Osteoblast (primary cell): ENCODE measurements at regions not wholly inside any gene's neighbourhood (a gene's known extent, or its start where the extent isn't known, plus 50 kb on each side); places are given as distances from the start of the nearest gene placed in this dataset.

Experiments
- DNase-seq: peaks from one replicate; pipeline ENCODE4 v3.0.0; 2011; ENCODE audit warnings: low spot score, mixed read lengths; ENCODE audit not compliant: insufficient read length; ENCODE audit errors: missing footprints
- H2AFZ ChIP-seq: 2 replicates; pipeline ENCODE4 v1.6.0; 2011; ENCODE audit warnings: mild to moderate bottlenecking, low read length
- H3K27ac ChIP-seq: 2 replicates; pipeline ENCODE4 v1.5.1; 2011; ENCODE audit warnings: mild to moderate bottlenecking, low read depth, low read length, moderate library complexity
- H3K27me3 ChIP-seq: 2 replicates; pipeline ENCODE4 v1.6.0; 2012; ENCODE audit warnings: mild to moderate bottlenecking, control low read depth, inconsistent platforms, low read length, moderate library complexity; ENCODE audit not compliant: insufficient read depth
- H3K36me3 ChIP-seq: 2 replicates; pipeline ENCODE4 v1.5.1; 2011; ENCODE audit warnings: mild to moderate bottlenecking, low read length, control low read depth, moderate library complexity; ENCODE audit not compliant: insufficient read depth
- H3K4me1 ChIP-seq: 2 replicates; pipeline ENCODE4 v1.5.1; 2011; ENCODE audit warnings: mild to moderate bottlenecking, low read length, control low read depth, moderate library complexity; ENCODE audit not compliant: insufficient read depth
- H3K4me2 ChIP-seq: 2 replicates; pipeline ENCODE4 v1.6.0; 2011; ENCODE audit warnings: mild to moderate bottlenecking, low read length; ENCODE audit not compliant: insufficient read depth
- H3K4me3 ChIP-seq: fragments of 200-600 bp; sonication (generic); 3 replicates; pipeline ENCODE4 v1.5.1; 2012; ENCODE audit warnings: mild to moderate bottlenecking, low read length, inconsistent platforms; ENCODE audit not compliant: insufficient read depth
- H3K79me2 ChIP-seq: 2 replicates; pipeline ENCODE4 v1.6.0; 2012; ENCODE audit warnings: mild to moderate bottlenecking, low read length, control low read depth, inconsistent platforms; ENCODE audit not compliant: insufficient read depth
- H3K9me3 ChIP-seq: 2 replicates; pipeline ENCODE4 v1.5.1; 2011; ENCODE audit warnings: low read depth, low read length, control low read depth
- H4K20me1 ChIP-seq: 2 replicates; pipeline ENCODE4 v1.6.0; 2012; ENCODE audit warnings: mild to moderate bottlenecking, low read length, control low read depth; ENCODE audit not compliant: insufficient read depth
- CTCF ChIP-seq: IDR thresholded peaks from 2 replicates; pipeline ENCODE4 v1.5.1; 2011; ENCODE audit warnings: mild to moderate bottlenecking, low read depth, low read length, moderate library complexity; ENCODE audit errors: extremely low read depth

- no peaks in the 10 kb centered on the region for H3K36me3 ChIP-seq
- TF ChIP-seq CTCF, result no peak
- H3K4me1 ChIP-seq, result no peaks in the 10 kb centered on the region
These were observed 1581.5 kb downstream of the NCAM2 start for GRCh38 chr21:22579741-22580140.

GRCh38 chr21:22582026-22582425 is 1583.8 kb downstream of the NCAM2 start:
- Histone ChIP-seq H4K20me1 (no peaks in the 10 kb centered on the region), H3K79me2 (no peaks in the 10 kb centered on the region), H3K9me3 (peaks cover 6% of the 10 kb centered on the region), H3K4me2 (no peak overlapping the region), H2AFZ (no peak overlapping the region), H3K4me1 (no peaks in the 10 kb centered on the region), H3K27me3 (no peaks in the 10 kb centered on the region), H3K4me3 (no peak overlapping the region), H3K36me3 (no peaks in the 10 kb centered on the region), H3K27ac (no peak overlapping the region)
- TF ChIP-seq CTCF, result no peak
- DNase-seq, result no peak

More at GRCh38 chr21:22579741-22580140, 1581.5 kb downstream of the NCAM2 start:
- Histone ChIP-seq H3K27ac (no peak overlapping the region), H3K4me2 (no peak overlapping the region), H4K20me1 (no peaks in the 10 kb centered on the region), H2AFZ (no peak overlapping the region), H3K27me3 (no peaks in the 10 kb centered on the region), H3K9me3 (peaks cover 3% of the 10 kb centered on the region), H3K79me2 (no peaks in the 10 kb centered on the region), H3K4me3 (no peak overlapping the region)
- no peak for DNase-seq

- no peaks in the 10 kb centered on the region for H3K79me2 ChIP-seq
- H3K9me3 ChIP-seq, result peaks cover 3% of the 10 kb centered on the region
- no peak overlapping the region for H3K4me3 ChIP-seq
- no peak overlapping the region for H2AFZ ChIP-seq
- H3K4me1 ChIP-seq, result no peaks in the 10 kb centered on the region
- H3K27ac ChIP-seq, result no peak overlapping the region
- DNase-seq, result no peak
- no peaks in the 10 kb centered on the region for H3K27me3 ChIP-seq
- no peaks in the 10 kb centered on the region for H4K20me1 ChIP-seq
- H3K4me2 ChIP-seq, result no peak overlapping the region
- H3K36me3 ChIP-seq, result no peaks in the 10 kb centered on the region
- no peak for TF ChIP-seq CTCF
These were observed 1586.1 kb downstream of the NCAM2 start for GRCh38 chr21:22584308-22584707.

GRCh38 chr21:22585558-22585957 is 1587.3 kb downstream of the NCAM2 start:
- no peak for TF ChIP-seq CTCF
- no peak overlapping the region for H3K27ac ChIP-seq
- H3K36me3 ChIP-seq, result no peaks in the 10 kb centered on the region
- DNase-seq, result no peak
- H4K20me1 ChIP-seq, result no peaks in the 10 kb centered on the region
- no peaks in the 10 kb centered on the region for H3K4me1 ChIP-seq
- no peak overlapping the region for H3K4me3 ChIP-seq
- H2AFZ ChIP-seq, result no peak overlapping the region
- H3K4me2 ChIP-seq, result no peak overlapping the region
- peaks cover 3% of the 10 kb centered on the region for H3K9me3 ChIP-seq
- H3K27me3 ChIP-seq, result no peaks in the 10 kb centered on the region
- H3K79me2 ChIP-seq, result no peaks in the 10 kb centered on the region
